ENCODE measurements at regions not wholly inside any gene's neighbourhood (a gene's known extent, or its start where the extent isn't known, plus 50 kb on each side); places are given as distances from the start of the nearest gene placed in this dataset.

DNA sequence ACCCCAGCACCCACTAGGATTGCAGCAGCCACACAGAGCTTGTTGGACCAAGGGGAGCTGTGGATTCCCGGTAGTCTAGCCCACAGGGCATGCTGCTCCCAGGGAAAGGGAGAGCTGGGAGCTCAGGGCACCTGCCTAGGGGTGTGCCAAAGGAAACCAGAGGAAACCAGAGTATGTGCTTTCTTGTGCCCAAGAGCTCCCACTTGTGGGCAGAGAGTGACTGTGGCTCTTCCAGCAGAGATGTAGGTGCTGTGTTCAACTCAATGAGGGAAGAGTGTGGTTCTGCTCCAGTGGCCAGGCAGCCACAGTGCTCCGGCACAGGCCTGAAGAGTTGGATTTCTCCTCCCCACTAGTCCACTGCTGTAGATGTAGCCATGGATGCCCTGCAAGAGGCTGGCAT lies 1050.0 kb upstream of the INTU start:
- TF ChIP-seq, protein P1, sequence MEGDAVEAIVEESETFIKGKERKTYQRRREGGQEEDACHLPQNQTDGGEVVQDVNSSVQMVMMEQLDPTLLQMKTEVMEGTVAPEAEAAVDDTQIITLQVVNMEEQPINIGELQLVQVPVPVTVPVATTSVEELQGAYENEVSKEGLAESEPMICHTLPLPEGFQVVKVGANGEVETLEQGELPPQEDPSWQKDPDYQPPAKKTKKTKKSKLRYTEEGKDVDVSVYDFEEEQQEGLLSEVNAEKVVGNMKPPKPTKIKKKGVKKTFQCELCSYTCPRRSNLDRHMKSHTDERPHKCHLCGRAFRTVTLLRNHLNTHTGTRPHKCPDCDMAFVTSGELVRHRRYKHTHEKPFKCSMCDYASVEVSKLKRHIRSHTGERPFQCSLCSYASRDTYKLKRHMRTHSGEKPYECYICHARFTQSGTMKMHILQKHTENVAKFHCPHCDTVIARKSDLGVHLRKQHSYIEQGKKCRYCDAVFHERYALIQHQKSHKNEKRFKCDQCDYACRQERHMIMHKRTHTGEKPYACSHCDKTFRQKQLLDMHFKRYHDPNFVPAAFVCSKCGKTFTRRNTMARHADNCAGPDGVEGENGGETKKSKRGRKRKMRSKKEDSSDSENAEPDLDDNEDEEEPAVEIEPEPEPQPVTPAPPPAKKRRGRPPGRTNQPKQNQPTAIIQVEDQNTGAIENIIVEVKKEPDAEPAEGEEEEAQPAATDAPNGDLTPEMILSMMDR (IDR thresholded peaks at IDR 0.05; ENCODE audit: borderline replicate concordance, insufficient read depth, low read depth, low read length) = 0 out of 2 replicates have a peak, but pooled peaks have one; percentile 5
- H3K4me3 ChIP-seq (ENCODE audit: low read depth, low read length) = no peak overlapping the region

DNA sequence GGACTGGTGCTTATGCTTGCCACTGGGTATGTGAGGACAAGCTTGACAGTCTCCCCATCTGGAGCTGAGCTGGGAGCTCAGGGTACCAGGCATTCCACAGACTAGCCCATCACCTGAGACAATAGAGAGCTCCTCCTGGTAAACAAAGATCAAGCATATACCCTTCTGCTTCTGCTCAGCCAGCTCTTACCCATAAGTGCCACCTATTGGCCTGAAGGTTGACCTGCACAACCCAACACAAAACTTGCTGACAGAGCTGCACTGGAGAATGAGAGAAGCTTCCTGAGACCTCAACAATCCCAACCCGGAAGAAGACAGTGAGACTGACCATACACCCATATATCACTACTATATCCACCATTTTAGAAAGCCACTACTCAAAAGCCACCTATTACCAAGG lies 1049.2 kb upstream of the INTU start:
- TF ChIP-seq, protein P1 (IDR thresholded peaks at IDR 0.05; ENCODE audit: borderline replicate concordance, insufficient read depth, low read depth, low read length) = peak; percentile 34; the same call in 1 of the 2 replicates
- no peak overlapping the region for H3K4me3 ChIP-seq (ENCODE audit: low read depth, low read length)

DNA sequence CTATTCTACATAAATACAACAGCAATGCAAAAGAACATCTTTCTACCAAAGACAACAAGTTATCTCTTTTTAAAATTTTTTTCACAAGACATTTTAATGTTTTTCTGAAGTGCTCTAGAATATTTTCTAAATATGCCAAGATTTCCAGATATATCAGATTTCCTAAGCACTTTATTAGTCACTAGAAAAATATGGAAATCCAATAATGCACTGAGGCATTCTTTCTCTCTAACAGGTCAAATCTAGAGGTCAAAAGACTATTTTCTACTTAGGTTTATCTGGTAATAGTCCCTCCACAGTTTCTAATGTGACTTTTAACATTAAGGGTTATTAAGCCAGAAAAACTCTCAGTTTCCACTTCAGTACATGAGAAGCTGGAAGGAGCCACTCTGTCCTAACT lies 1041.2 kb upstream of the INTU start:
- TF ChIP-seq, protein P1 (IDR thresholded peaks at IDR 0.05; ENCODE audit: borderline replicate concordance, insufficient read depth, low read depth, low read length) = no peak
- no peak overlapping the region for H3K4me3 ChIP-seq (ENCODE audit: low read depth, low read length)

DNA sequence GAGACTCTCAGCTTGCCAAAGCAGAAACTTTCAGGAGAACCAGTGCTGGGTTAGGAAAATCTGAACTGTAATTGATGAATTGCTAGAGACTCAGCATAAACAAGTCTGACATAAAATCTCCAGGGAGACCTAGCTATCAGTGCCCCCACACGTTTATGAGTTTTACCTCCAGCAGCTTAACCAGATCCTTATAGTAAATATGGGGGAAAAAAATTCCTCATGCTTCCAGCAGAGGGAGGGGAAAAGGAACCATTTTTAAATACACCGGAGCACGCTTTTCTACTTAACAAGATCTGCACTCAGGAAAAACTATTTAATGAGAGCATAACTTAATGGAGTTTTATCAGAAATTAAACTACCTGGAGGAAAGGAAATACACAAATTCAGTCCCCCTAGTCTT lies 1040.7 kb upstream of the INTU start:
- no peak overlapping the region for H3K4me3 ChIP-seq (ENCODE audit: low read depth, low read length)
- TF ChIP-seq, protein P1 (IDR thresholded peaks at IDR 0.05; ENCODE audit: borderline replicate concordance, insufficient read depth, low read depth, low read length) = no peak

DNA sequence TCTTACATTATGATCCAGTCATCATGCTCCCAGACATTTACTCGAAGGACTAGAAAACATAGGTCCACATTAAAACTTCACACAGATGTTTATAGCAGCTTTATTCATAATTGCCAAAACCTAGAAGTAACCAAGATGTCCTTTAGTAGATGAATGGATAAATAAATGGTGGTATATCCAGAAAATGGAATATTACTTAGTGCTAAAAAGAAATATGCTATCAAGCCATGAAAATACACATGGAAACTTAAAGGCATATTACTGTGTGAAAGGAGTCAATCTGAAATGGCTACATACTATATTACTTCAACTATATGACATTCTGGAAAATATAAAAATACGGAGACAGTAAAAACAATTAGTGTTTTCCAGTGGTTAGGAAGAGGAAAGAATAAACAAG lies 1039.1 kb upstream of the INTU start:
- TF ChIP-seq, protein P1 (IDR thresholded peaks at IDR 0.05; ENCODE audit: borderline replicate concordance, insufficient read depth, low read depth, low read length) = no peak
- no peak overlapping the region for H3K4me3 ChIP-seq (ENCODE audit: low read depth, low read length)

DNA sequence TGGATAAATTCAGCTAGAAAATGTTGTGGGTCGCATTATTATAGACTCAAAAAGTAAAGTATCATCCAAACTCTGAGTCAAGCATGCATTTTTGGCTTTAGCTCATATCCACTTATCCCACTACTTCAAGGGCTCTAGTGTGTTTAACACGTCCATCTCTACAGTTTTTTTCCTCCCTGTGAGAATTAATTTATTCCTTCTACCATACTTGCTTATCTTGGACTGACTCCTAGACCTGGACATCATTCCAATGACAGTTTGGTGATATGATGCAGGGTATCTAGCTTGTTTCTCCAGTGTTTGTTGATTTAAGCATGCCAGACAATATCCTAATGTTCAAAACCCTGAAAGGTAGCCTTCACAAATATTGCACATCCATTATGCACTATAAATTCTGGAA lies 1037.1 kb upstream of the INTU start:
- TF ChIP-seq, protein P1 (IDR thresholded peaks at IDR 0.05; ENCODE audit: borderline replicate concordance, insufficient read depth, low read depth, low read length) = no peak
- no peak overlapping the region for H3K4me3 ChIP-seq (ENCODE audit: low read depth, low read length)

DNA sequence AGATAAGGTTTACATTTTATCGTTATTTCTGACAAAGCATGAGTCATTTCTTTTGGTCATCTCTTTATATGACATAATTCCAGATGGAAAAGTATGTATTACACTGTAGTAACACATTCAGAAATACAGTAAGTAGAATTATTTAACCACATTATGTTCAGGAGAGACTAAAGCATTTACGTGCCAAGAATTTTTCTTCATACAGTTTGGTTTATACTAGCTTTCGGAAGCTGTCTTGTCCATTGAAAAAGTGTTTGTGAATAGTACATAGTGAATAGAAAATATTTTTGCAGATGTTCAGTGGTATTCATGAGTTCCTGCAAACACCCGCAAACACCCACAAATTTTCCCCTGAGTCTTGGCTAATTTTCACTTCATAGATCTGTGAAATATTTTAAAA lies 1033.0 kb upstream of the INTU start:
- TF ChIP-seq, protein P1 (IDR thresholded peaks at IDR 0.05; ENCODE audit: borderline replicate concordance, insufficient read depth, low read depth, low read length) = no peak
- no peak overlapping the region for H3K4me3 ChIP-seq (ENCODE audit: low read depth, low read length)

Measured in GM12875 (cell line).